H9 (cell line): ENCODE measurements at regions not wholly inside any gene's neighbourhood (a gene's known extent, or its start where the extent isn't known, plus 50 kb on each side); places are given as distances from the start of the nearest gene placed in this dataset.

Experiments
- DNase-seq: peaks from one replicate; pipeline ENCODE4 v3.0.0-alpha.2; 2017
- H2AFZ ChIP-seq: one replicate; pipeline ENCODE4 v1.6.1; 2013; ENCODE audit warnings: mild to moderate bottlenecking, low read length, control low read depth, moderate library complexity
- H2AK5ac ChIP-seq: 2 replicates; pipeline ENCODE4 v1.6.1; 2013; ENCODE audit warnings: low read length, control low read depth, mixed read lengths; ENCODE audit not compliant: insufficient read length
- H2BK120ac ChIP-seq: one replicate; pipeline ENCODE4 v1.6.1; 2013; ENCODE audit warnings: low read depth, mild to moderate bottlenecking, low read length, control low read depth, inconsistent platforms; ENCODE audit not compliant: poor library complexity, severe bottlenecking
- H2BK12ac ChIP-seq: 2 replicates; pipeline ENCODE4 v1.6.1; 2013; ENCODE audit warnings: low read length, control low read depth, mixed read lengths, low read depth; ENCODE audit not compliant: insufficient read length
- H2BK15ac ChIP-seq: 2 replicates; pipeline ENCODE4 v1.6.1; 2013; ENCODE audit warnings: low read depth, low read length, control low read depth
- H2BK20ac ChIP-seq: one replicate; pipeline ENCODE4 v1.6.1; 2013; ENCODE audit warnings: low read depth, mild to moderate bottlenecking, low read length, control low read depth, inconsistent platforms; ENCODE audit not compliant: poor library complexity, severe bottlenecking
- H2BK5ac ChIP-seq: 2 replicates; pipeline ENCODE4 v1.6.1; 2013; ENCODE audit warnings: low read length, control low read depth, mixed read lengths; ENCODE audit not compliant: insufficient read length
- H3K14ac ChIP-seq: 2 replicates; pipeline ENCODE4 v1.6.1; 2013; ENCODE audit warnings: low read length, control low read depth; ENCODE audit not compliant: insufficient read depth
- H3K18ac ChIP-seq: 2 replicates; pipeline ENCODE4 v1.6.1; 2013; ENCODE audit warnings: low read depth, mild to moderate bottlenecking, mixed read lengths, low read length, control low read depth; ENCODE audit not compliant: insufficient read length
- H3K23ac ChIP-seq: 2 replicates; pipeline ENCODE4 v1.6.1; 2013; ENCODE audit warnings: low read length, control low read depth, mixed read lengths, low read depth; ENCODE audit not compliant: insufficient read length
- H3K23me2 ChIP-seq: 2 replicates; pipeline ENCODE4 v1.6.1; 2013; ENCODE audit warnings: low read depth, mild to moderate bottlenecking, mixed read lengths, low read length, control low read depth; ENCODE audit not compliant: insufficient read length, poor library complexity, severe bottlenecking
- H3K27ac ChIP-seq: 2 replicates; pipeline ENCODE4 v1.5.1; 2013; ENCODE audit warnings: low read length, control low read depth, mixed read lengths, low read depth; ENCODE audit not compliant: insufficient read length
- H3K27me3 ChIP-seq: 2 replicates; pipeline ENCODE4 v1.6.1; 2013; ENCODE audit warnings: low read length, control low read depth, inconsistent platforms; ENCODE audit not compliant: insufficient read depth
- H3K4ac ChIP-seq: 2 replicates; pipeline ENCODE4 v1.6.1; 2013; ENCODE audit warnings: low read depth, mild to moderate bottlenecking, control low read depth, inconsistent platforms, low read length, moderate library complexity
- H3K4me1 ChIP-seq: 2 replicates; pipeline ENCODE4 v1.6.1; 2013; ENCODE audit warnings: low read length, control low read depth, inconsistent platforms; ENCODE audit not compliant: insufficient read depth
- H3K4me2 ChIP-seq: 2 replicates; pipeline ENCODE4 v1.6.1; 2013; ENCODE audit warnings: low read length, control low read depth, mixed read lengths; ENCODE audit not compliant: insufficient read length, insufficient read depth
- H3K56ac ChIP-seq: 2 replicates; pipeline ENCODE4 v1.6.1; 2013; ENCODE audit warnings: low read depth, mild to moderate bottlenecking, mixed read lengths, low read length, control low read depth; ENCODE audit not compliant: insufficient read length
- H3K79me1 ChIP-seq: 2 replicates; pipeline ENCODE4 v1.6.1; 2013; ENCODE audit warnings: low read depth, mild to moderate bottlenecking, moderate library complexity, low read length, control low read depth, inconsistent platforms; ENCODE audit not compliant: insufficient read depth, poor library complexity, severe bottlenecking
- H3K79me2 ChIP-seq: 2 replicates; pipeline ENCODE4 v1.6.1; 2013; ENCODE audit warnings: low read length, control low read depth, inconsistent platforms; ENCODE audit not compliant: insufficient read depth
- H3K9ac ChIP-seq: 2 replicates; pipeline ENCODE4 v1.6.1; 2013; ENCODE audit warnings: low read length, control low read depth, mixed read lengths; ENCODE audit not compliant: insufficient read length; ENCODE audit errors: extremely low read depth
- H3K9me3 ChIP-seq: one replicate; pipeline ENCODE4 v1.6.1; 2013; ENCODE audit warnings: low read depth, low read length, inconsistent platforms; ENCODE audit not compliant: control insufficient read depth
- H3T11ph ChIP-seq: one replicate; pipeline ENCODE4 v1.6.1; 2013; ENCODE audit warnings: mild to moderate bottlenecking, low read length, control low read depth, inconsistent platforms
- H4K20me1 ChIP-seq: one replicate; pipeline ENCODE4 v1.6.1; 2013; ENCODE audit not compliant: control insufficient read depth, insufficient read length, insufficient read depth
- H4K5ac ChIP-seq: 2 replicates; pipeline ENCODE4 v1.6.1; 2013; ENCODE audit warnings: low read depth, mild to moderate bottlenecking, mixed read lengths, low read length, control low read depth; ENCODE audit not compliant: insufficient read length
- H4K8ac ChIP-seq: replicated peaks from 2 replicates; pipeline ENCODE4 v1.6.1; 2013; ENCODE audit warnings: low read length, control low read depth, mixed read lengths, low read depth; ENCODE audit not compliant: insufficient read length
- H4K91ac ChIP-seq: 2 replicates; pipeline ENCODE4 v1.6.1; 2013; ENCODE audit warnings: low read depth, mild to moderate bottlenecking, moderate library complexity, mixed read lengths, low read length, control low read depth; ENCODE audit not compliant: insufficient read length
- H3K27ac Mint-ChIP-seq, 3 experiments: 2 replicates in 2 of 3; 3 replicates in 1 of 3; pipeline ENCODE4 v1.8.0; 2020 to 2021; ENCODE audit warnings: mixed read lengths in 3 of 3, mild to moderate bottlenecking in 1 of 3, moderate library complexity in 1 of 3
- H3K27me3 Mint-ChIP-seq: 2 replicates; pipeline ENCODE4 v1.8.0; 2021; ENCODE audit warnings: low read depth, mild to moderate bottlenecking, moderate library complexity, mixed read lengths
- H3K36me3 Mint-ChIP-seq, 3 experiments: 2 replicates in 2 of 3; 3 replicates in 1 of 3; pipeline ENCODE4 v1.8.0; 2020 to 2021; ENCODE audit warnings: low read depth in 3 of 3, mixed read lengths in 3 of 3; ENCODE audit not compliant: insufficient read depth in 1 of 3
- H3K4me1 Mint-ChIP-seq, 2 experiments: 2 replicates each; pipeline ENCODE4 v1.8.0; 2020; ENCODE audit warnings: mixed read lengths in 2 of 2
- H3K4me3 Mint-ChIP-seq, 2 experiments: 2 replicates in 1 of 2; 3 replicates in 1 of 2; pipeline ENCODE4 v1.8.0; 2020 to 2021; ENCODE audit warnings: mild to moderate bottlenecking in 2 of 2, mixed read lengths in 2 of 2, moderate library complexity in 1 of 2
- H3K9me3 Mint-ChIP-seq, 2 experiments: 2 replicates in 1 of 2; 3 replicates in 1 of 2; pipeline ENCODE4 v1.8.0; 2020; ENCODE audit warnings: mild to moderate bottlenecking in 2 of 2, mixed read lengths in 2 of 2, moderate library complexity in 1 of 2
- WGBS: extraction: QIAGEN DNeasy Blood & Tissue Kit; methylation state at CpG from one replicate; pipeline ENCODE4 v1.1.7; 2013; ENCODE audit warnings: missing lambda C conversion rate, low lambda C conversion rate, mixed read lengths; ENCODE audit not compliant: insufficient read length; ENCODE audit errors: extremely low coverage; 5-methylcytosine and 5-hydroxymethylcytosine counted together
- TF ChIP-seq, protein P1 (sequence below): fragments of 200-600 bp; sonication (generic); conservative IDR thresholded peaks from 3 replicates; pipeline ENCODE4 v1.8.0; 2021; ENCODE audit warnings: antibody characterized with exemption, mild to moderate bottlenecking

DNA sequence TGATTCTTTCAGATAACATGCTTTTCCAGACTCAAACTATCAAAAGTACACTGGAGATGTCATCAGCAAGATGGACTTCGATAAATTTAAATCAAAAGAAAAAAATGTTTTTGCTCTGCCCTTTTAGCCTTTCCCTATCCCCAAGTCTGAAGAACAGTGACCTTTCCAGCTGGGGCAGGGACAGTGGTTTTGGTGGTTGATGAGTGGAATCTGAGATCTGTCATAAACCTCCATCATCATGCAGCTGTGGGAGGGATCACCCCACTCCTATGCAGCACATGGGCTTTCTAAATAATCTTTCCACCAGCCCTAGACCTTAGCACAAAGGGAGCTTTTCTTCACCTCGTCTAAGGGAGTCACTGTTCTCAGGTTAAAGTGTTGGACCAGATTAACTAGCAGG is 869.5 kb upstream of the SOX9 start:
- TF ChIP-seq, protein P1, sequence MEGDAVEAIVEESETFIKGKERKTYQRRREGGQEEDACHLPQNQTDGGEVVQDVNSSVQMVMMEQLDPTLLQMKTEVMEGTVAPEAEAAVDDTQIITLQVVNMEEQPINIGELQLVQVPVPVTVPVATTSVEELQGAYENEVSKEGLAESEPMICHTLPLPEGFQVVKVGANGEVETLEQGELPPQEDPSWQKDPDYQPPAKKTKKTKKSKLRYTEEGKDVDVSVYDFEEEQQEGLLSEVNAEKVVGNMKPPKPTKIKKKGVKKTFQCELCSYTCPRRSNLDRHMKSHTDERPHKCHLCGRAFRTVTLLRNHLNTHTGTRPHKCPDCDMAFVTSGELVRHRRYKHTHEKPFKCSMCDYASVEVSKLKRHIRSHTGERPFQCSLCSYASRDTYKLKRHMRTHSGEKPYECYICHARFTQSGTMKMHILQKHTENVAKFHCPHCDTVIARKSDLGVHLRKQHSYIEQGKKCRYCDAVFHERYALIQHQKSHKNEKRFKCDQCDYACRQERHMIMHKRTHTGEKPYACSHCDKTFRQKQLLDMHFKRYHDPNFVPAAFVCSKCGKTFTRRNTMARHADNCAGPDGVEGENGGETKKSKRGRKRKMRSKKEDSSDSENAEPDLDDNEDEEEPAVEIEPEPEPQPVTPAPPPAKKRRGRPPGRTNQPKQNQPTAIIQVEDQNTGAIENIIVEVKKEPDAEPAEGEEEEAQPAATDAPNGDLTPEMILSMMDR, result no peak
- no peak overlapping the region for H3K4me2 ChIP-seq
- no peak overlapping the region for H4K5ac ChIP-seq
- H2BK20ac ChIP-seq, result no peak overlapping the region
- no CpG with 5 or more reads among the region's 2 CpGs for WGBS
- no peaks in the 10 kb centered on the region for H4K20me1 ChIP-seq
- H4K8ac ChIP-seq, result no peak overlapping the region
- H2BK15ac ChIP-seq, result no peak overlapping the region
- H3K23ac ChIP-seq, result no peak overlapping the region
- H3K79me1 ChIP-seq, result no peaks in the 10 kb centered on the region
- no peak overlapping the region for H2AK5ac ChIP-seq
- no peak overlapping the region for H3K56ac ChIP-seq
- no peak overlapping the region for H3K4ac ChIP-seq
- no peak overlapping the region for H4K91ac ChIP-seq
- H3K79me2 ChIP-seq, result no peaks in the 10 kb centered on the region
- H3K27me3 Mint-ChIP-seq, result no peaks in the 10 kb centered on the region; the same call in 1 of the 2 replicates
- no peaks in the 10 kb centered on the region for H3K4me1 ChIP-seq
- no peak overlapping the region for H3K9ac ChIP-seq
- H3K27ac Mint-ChIP-seq, result no peak overlapping the region
- no peak overlapping the region for H3K18ac ChIP-seq
- H3K9me3 ChIP-seq, result no peaks in the 10 kb centered on the region
- no peak overlapping the region for H3K4me3 Mint-ChIP-seq
- no peaks in the 10 kb centered on the region for H3K27me3 ChIP-seq
- no peak overlapping the region for H2AFZ ChIP-seq
- no peak overlapping the region for H3K14ac ChIP-seq
- H3K23me2 ChIP-seq, result no peaks in the 10 kb centered on the region
- no peak overlapping the region for H2BK12ac ChIP-seq
- no peaks in the 10 kb centered on the region for H3K36me3 Mint-ChIP-seq
- no peak overlapping the region for H3K27ac ChIP-seq
- H3K4me1 Mint-ChIP-seq, result no peaks in the 10 kb centered on the region; a peak in 1 of 4 replicates
- no peak overlapping the region for H2BK120ac ChIP-seq
- H2BK5ac ChIP-seq, result no peak overlapping the region
- H3T11ph ChIP-seq, result no peak overlapping the region
- no peaks in the 10 kb centered on the region for H3K9me3 Mint-ChIP-seq
- no peak for DNase-seq
